Cardiac fibroblast (primary cell): ENCODE measurements at regions not wholly inside any gene's neighbourhood (a gene's known extent, or its start where the extent isn't known, plus 50 kb on each side); places are given as distances from the start of the nearest gene placed in this dataset.

Experiments
- DNase-seq, 2 donors: peaks; one replicate each; pipeline versions ENCODE4 v3.0.0 to v3.0.0-alpha.2; 2010; ENCODE audit warnings: low read depth in 2 of 2
- H3K4me3 ChIP-seq, 2 donors: replicated peaks in 1 of 2; 1 replicate in 1 of 2; 2 replicates in 1 of 2; pipeline ENCODE4 v1.5.1; 2011; ENCODE audit warnings: low read depth in 2 of 2, low read length in 2 of 2, mild to moderate bottlenecking in 2 of 2, moderate library complexity in 1 of 2
- CTCF ChIP-seq: IDR thresholded peaks from one replicate; pipeline ENCODE4 v1.5.1; 2011; ENCODE audit warnings: low read depth, mild to moderate bottlenecking, low read length, inconsistent platforms

DNA sequence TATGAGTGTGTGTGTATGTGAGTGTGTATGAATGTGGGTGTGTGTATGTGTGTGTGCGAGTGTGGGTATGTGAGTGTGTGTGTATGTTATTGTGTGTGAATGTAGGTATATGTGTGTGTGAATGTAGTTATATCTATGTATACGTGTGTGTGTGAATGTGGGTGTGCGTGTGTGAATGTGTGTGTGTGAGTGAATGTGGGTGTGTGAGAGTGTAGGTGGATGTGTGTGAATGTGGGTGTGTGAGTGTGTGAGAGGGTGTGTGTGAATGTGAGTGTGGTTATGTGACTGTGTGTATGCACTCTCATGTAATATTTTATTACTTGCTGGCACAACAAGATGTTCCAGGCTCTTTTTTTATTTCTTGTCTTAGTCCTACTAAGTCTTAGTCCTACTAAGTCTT is 513.4 kb upstream of the B3GAT1 start:
- DNase-seq = no peak
- no peak overlapping the region for H3K4me3 ChIP-seq
- no peak for TF ChIP-seq CTCF

GRCh38 chr11:134923441-134923840 is 511.4 kb upstream of the B3GAT1 start:
- DNase-seq = no peak
- no peak for TF ChIP-seq CTCF
- no peak overlapping the region for H3K4me3 ChIP-seq

- DNase-seq = no peak
- TF ChIP-seq CTCF = no peak
- H3K4me3 ChIP-seq = no peak overlapping the region
These were observed 509.9 kb upstream of the B3GAT1 start for GRCh38 chr11:134921938-134922337.

GRCh38 chr11:134920851-134921608 is 509.0 kb upstream of the B3GAT1 start:
- H3K4me3 ChIP-seq = no peak overlapping the region
- no peak for TF ChIP-seq CTCF
- DNase-seq = no peak

DNA sequence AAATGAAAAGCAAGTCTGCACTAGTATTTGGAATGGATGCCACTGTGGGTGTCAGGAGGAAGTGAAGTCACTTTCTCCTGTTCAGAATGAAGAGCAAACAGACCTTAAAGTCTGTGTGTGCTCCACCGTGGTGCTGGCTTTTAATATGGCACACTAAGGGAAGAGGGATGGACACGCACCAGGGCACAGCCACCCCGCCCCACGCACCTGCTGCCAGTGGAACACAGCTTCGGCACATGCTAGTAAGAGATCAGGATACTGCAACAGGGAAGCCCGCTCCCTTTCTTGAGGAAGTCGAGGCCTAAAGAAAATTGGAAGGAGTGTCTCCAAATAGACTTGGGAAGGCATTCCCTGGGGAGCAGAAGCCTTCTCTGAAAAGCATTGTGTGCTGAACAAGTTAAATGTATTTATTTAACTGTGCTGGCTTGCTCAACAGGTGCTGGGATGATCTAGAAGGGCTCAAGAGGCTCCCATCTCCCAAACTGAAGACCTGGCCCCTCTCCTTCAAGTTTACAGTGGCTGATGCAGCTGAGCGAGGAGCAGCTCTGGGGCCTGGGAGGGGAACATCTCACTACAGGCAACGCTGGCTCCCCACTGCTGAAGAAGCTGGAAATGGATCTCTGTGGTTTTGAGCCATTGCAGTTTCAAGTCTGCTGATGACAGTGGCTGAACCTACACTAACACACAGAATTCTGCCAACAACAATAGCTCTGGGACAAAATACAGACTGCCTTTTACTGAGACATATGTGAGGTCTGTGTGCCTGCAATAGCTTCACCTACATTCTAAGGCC is 504.6 kb upstream of the B3GAT1 start:
- H3K4me3 ChIP-seq = no peak overlapping the region
- DNase-seq = no peak
- no peak for TF ChIP-seq CTCF

GRCh38 chr11:134915881-134916280 is 503.8 kb upstream of the B3GAT1 start:
- no peak for DNase-seq
- no peak overlapping the region for H3K4me3 ChIP-seq
- TF ChIP-seq CTCF = no peak
